Renal cortical epithelial cell (primary cell): ENCODE measurements at regions not wholly inside any gene's neighbourhood (a gene's known extent, or its start where the extent isn't known, plus 50 kb on each side); places are given as distances from the start of the nearest gene placed in this dataset.

Source experiments
- DNase-seq: peaks from one replicate; pipeline ENCODE4 v3.0.0-alpha.2; 2011; ENCODE audit warnings: low read depth

DNA sequence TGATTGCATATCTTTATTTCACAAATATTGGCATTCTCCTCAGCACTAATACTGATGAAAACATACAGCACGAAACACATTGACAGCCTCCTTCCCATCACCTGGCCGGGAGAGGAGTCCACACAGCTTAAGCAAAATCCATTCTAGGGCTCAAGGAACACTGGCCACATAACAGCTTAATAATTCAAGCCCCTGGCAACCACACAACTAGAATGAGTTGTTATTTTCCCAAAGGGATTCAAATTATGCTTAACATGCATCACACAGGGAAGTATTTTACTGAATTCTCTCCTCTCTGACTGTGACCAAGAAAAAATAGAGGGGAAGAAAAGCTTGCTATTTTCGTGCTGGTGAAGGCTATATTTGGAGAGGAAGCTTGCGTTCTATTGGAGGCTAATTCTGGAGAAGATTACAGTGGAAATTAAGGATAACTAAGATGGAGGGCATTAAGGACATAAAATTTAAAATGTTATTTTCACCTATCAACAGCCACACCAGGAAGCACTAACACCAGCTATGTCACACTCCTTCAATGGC, 198.5 kb downstream of the ADGRG6 start:
- no peak for DNase-seq

DNA sequence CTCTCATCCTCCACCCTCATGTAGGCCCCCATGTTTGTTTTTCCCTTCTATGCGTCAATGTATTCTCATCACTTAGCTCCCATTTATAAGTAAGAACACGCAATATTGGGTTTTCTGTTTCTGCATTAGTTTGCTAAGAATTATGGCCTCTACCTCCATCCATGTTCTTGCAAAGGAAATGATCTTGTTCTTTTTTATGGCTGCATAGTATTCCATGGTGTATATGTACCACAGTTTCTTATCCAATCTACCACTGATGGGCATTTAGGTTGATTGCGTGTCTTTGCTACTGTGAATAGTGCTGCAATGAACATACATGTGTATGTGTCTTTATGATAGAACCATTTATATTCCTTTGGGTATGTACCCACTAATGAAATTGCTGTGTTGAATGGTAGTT, 200.0 kb downstream of the ADGRG6 start:
- no peak for DNase-seq

DNA sequence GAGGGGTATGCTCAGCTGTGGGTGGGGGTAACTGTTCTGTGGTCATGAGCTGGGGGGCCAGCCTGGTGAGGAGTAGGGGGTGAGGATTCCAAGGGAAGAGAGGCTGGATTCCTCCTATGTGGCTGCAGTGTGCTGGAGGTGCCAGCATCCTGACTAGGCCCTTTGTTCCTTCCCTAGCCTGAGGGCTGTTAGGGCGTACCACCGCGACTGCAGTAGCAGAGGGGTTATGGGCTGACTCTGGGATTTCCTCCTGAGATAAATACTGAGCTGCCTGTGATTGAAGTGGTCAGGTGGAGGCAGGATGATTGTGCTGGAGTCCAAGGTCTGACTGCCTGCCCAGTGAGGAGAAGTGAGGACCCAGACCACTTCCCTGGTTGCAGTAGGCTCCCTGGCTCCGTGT, 205.3 kb downstream of the ADGRG6 start:
- no peak for DNase-seq

DNA sequence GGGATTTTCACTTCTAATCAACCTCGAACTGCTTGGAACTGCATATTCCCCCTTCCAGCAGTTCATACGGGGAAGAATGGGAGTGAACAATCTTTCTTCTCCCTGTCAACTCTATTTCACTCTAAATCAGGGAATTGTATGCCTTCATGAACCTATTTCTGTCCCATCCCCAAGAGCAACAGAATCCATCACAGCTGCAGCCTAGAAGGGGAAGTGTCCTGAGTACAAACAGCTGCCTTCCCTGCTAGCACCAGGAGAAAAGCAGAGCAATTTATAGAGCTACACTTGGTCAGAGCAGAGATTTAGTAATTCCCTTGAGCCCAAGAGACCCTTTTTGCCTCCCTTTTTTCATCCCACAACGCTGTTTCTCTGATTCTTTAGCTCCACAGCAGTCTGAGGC, 208.4 kb downstream of the ADGRG6 start:
- DNase-seq, result no peak

DNA sequence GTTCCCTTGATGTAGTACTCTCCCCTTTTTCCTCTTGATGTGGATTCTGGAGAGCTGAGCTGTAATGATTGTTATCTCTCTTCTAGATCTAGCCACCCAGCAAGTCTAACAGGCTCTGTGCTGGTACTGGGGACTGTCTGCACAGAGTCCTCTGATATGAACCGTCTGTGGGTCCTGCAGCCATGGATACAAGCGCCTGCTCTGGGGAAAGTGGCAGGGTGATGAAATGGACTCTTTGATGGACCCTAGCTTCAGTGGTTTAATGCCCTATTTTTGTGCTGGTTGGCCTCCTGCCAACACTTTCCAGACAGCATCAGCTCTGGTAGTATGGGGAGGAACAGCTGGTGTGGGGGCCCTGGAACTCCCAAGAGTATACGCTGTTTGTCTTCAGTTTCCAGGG, 216.3 kb downstream of the ADGRG6 start:
- peak; percentile 6 for DNase-seq

DNA sequence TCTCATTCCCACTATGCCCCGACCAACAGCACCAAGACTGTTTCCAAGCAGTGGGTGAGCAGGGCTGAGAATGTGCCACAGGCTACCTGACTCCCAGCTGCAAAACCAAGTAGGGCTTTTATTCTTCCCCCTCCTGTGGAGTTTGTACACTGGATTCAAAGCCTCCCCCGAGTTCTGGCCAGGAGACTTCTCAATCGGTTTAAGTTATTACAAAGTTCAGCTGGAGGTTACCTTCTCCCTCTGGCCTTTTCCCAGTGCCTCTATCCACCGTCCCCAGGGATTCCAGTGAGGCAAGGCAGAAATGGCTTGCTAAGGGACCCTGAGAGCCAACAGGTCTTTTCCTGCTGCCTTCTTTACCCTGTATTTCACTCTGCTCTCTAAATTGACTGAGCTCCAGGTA, 217.0 kb downstream of the ADGRG6 start:
- DNase-seq, result no peak

DNA sequence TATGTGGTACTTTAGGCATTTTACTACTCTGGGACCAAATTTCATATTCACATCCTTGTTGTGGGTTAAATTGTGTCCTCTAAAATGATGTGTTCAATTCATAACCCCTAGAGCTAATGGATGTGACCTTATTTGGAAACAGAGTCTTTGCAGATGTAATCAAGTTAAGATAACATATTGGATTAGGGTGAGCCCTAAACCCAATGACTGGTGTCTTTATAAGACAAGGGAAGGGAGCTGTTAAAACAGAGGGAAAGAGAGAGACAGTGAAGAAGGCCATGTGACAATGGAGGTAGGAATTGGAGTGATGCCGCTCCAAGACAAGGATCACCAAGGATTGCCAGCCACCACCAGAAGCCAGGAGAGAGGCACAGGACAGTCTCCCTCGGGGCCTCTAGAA, 220.0 kb downstream of the ADGRG6 start:
- DNase-seq, result no peak

DNA sequence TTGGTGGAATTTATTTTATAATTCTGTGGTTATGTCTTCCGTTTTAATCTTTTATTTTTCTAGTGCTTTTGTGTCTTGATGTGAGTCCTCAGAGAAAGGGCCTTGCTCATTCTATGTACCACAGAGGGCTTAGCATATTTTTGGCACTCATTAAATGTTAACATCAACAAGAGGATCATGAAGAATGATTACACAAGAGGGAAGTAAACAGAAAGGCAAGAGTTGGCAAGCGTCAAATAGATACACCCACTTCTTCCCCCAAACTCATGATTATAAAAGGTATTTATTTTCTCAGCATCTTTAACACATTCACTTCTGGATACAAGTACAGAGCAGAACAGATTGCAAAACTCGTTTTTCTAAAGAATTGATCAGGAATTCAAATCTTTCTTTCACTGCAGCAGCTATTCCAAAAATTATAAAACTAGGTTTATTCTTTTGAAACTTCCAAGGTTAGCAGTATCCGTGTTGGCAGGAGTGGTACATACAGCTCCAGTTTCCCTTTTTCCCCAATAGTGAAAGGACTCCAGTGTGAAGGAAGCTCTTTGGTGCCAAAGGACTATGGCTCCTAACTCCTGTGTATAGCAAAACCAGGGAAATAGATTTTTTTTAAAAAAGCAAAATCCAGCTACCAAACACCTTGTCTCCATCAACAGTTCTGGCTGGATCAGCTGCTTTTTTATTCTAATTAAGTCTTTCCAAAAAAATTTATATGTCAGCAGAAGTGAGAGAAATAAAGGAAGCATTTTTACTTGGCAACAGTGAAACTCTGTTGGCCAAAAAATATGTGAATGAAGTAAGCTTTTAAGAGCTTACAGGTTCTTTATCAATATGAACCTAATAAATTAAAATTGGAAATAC, 221.9 kb downstream of the ADGRG6 start:
- no peak for DNase-seq

DNA sequence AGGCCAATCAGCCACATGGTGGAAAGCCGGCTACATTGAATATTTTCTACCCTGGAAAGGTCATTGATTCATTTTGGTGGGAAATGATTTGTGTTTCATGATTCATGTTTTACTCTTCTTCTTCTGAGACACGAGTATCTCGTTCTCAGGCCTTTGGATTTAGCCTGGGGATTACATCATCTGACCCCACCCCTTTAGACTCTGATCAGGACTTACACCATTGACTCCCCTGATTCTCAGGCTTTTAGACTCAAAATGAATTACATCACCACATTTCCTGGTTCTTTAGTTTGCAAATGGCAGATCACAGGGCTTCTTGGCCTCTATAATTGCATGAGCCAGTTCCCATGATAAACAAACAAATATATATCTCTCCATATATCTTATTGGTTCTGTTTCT, 228.8 kb downstream of the ADGRG6 start:
- peak; percentile 65 for DNase-seq

DNA sequence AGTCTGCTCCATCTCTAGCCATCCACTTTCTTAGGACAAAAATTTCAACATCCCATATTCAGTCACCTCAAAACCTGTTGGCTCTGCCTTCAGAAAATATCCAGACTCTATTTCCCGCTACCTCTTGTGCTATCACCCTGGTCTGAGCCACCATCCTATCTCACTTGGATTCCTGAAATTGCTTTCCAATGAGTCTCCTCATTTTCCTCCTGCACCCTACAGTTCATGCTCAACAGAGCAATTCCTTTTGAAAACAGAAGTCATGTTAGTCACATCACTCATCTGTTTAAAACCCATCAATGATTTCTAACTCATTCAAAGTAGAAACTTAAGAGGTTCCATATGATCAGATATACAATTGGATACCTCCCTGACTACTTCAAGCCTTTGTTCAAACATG, 229.9 kb downstream of the ADGRG6 start:
- peak; percentile 96 for DNase-seq

DNA sequence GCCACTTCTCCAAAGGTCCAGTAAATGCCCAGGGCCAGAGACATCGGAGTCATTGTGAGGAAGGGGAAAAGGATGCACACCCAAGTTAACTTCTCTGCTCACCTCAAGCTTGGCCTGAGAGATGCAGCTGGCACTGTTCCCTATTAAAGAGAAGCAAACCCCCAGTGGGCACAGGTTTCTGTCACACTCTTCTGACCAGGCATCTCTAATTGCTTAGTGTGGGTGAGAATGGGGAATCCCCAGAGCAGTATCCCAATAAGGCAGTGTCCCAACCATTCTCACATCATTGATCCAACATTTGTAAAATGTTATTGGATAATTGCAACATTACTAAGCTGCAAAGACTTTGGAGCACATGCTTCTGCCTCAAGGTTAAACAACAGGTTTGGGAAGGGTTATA, 232.3 kb downstream of the ADGRG6 start:
- DNase-seq, result peak; percentile 15

DNA sequence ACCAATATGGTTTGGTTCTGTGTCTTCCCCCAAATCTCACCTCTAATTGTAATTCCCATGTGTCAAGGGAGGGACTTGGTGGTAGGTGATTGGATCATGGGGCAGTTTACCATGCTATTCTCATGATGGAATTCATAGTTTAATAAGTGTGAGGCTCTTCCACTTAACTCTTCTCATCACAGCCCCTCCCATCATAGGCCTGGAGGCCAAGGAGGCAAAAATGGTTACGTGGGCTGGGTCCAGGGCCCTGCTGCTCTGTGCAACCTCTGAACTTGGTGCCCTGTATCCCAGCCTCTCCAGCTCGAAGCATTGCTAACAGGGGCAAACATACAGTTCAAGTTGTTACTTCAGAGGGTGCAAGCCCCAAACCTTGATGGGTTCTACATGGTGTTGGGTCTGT, 232.7 kb downstream of the ADGRG6 start:
- no peak for DNase-seq

DNA sequence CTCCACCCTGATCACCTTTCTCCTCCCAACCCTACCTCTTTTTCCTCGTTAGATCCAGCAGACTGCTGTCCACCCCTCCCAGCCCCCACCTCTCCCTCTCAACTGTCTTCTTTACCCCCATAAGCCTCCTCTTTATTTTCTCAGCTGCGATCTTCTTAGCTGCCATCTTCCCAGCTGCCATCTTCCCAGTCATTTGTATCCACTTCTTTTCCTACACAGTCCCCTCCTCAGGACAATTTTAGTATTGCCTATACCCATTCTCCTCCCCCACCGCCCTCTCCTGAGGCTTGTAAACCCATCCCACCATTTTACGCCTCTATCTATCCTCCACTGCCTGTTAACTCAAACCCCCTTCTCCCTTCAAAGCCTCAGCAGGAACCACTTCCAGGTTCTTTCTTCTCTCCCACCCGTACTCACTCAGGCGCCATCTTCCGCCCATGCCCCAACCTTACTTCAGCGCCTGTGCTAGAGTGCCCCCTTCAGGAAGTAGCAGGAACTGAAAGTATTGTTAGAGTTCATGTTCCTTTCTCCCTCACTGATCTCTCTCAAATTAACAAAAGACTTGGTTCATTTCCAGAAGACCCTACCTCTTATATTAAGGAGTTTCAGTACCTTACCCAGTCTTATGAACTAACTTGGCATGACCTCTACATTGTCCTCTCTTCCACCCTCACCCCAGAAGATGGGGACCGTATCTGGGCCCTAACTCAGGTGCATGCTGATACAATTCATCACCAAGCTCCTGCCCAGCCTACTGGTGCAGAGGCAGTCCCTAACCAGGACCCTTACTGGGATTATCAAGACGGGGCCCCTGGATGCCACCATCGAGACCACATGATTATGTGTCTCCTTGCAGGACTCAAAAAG, 236.0 kb downstream of the ADGRG6 start:
- DNase-seq, result peak; percentile 8

DNA sequence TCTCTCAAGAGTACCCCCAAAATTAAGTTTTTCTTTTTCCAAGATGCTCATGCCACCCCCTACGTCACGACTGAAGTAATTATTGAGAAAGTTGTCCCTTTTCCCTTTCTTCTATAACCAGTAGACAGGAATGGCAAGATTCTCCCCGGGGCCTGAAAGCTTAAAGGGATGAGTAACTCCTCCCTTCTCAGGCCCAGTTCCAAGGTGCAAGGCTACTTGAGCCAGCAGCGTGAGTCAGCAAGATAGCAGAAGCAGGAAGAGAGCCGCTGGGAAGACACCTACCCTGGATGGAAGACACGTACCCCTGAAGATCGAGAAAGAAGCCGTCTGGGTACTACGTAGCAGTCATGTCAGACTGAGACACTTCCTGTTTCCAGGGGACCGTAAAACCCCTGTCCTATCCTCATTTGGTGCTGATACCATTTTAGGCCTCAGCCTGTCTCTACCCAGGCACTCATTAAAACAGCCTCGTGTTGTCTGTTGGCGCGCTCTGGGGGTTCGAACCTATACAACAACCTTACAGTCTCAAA, 241.0 kb downstream of the ADGRG6 start:
- DNase-seq, result peak; percentile 61

DNA sequence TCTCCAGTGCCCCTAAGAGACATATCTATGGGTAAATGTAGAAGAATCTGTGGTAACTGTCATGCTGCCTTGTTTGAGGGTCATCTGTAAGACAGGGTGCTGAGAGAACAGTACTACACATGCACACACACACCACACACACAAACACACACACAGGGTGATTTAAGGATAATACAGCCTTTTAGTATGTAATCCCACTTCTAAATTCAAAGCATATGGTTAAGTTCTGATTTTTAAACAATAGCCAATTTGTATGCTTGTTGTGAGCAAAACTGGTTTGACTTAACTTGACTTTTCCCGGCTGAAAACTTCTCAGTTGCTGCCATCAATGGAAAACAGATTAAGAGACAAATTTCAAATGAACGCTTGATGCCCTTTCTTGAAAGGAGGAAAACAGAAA, 241.8 kb downstream of the ADGRG6 start:
- no peak for DNase-seq

DNA sequence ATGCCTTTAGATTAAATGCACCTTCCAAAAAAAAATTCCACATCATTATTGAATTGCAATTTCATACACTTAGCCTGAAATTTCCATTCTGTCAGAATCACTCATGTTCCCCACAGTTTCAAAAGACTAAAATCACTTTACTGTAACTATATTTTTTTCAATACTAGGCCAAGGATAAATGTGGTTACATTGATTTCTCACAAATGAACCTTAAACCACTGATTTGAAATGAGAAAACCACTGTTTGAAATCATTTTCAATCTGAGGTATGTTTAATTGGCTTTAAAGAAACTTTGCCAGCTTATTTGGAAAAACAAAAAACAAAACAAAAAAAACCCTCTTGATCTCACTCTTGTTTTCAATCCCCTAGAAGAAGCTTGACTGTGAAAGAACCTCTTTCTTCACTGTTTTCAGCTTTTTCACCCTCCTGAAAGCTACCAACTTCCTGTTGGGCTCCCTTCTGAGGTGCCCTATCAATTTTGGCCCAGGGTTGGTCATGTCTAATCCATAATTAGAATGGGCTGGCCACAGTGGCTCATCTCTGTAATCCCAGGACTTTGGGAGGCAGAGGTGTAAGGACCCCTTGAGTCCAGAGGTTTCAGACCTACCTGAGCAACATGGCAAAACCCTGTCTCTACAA, 242.5 kb downstream of the ADGRG6 start:
- DNase-seq, result no peak

DNA sequence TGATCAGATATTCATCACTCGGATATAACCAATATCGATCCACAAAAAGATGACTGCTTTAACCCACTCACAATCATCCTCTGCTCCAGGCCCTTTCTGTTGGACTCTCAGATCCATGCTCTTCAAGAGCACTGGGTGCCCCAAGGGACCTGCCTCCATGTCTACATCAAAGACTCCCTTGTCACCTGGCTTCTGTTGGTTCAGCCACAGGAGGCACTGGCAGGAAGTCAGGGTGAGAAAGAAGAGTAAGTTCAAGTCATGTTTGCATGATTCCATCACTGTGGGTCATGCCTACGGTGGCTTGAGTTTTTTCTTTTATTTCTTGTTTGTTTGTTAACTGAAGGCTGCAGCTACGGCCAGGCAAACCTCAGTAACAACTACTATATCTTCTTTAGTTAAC, 243.3 kb downstream of the ADGRG6 start:
- DNase-seq, result no peak

DNA sequence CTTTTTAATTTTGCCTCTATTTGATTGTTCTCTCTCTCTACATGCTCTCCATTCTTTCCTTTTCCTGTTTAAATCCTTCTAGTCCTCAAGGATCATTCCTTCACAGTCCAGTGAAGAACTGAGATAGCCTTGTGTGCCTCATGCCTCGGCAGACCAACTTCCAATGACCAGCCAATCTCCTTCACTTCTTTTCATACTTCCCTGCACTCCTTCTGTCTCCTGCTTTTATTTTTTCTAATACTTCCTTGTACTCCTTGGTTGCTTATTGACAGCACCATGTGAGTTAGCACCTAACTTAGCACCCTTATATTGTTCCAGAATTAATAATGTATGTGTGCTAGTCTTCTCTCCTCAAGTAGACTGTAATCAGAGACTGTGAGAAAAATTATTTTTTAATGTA, 246.8 kb downstream of the ADGRG6 start:
- DNase-seq, result peak; percentile 64

DNA sequence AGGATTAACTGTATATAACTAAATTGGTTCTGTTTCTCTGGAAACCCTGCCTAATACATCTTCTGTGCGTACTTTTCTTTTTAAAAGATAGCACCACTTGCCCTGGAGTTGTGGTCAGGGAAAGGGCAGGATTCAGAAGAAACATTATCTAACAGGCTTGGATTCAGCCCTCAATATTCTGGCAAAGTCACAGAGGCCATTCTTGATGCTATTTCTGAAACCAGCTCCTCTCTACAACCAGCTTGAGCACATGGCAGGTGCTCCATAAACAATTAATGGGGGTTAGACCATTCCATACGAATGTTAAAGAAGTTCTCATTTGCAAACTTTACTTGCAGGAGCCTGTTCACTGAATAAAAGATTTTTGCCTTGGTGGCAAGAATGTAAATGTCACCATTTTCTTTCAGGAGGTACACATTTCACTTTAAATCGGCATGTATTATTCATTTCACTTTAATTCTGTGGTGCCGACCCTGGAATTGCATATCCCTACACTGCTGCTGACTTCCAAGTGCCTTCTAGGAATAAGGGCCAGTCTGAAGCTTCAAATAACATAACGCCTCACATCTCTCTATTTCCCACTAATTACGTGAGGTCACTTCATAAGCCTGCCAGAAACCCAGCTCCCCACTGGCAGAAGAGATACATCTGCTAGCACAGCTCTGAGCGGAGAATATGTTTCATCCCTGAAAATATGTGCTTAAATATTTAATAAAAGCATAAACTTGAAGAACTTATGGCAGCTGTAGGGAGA, 248.7 kb downstream of the ADGRG6 start:
- no peak for DNase-seq

DNA sequence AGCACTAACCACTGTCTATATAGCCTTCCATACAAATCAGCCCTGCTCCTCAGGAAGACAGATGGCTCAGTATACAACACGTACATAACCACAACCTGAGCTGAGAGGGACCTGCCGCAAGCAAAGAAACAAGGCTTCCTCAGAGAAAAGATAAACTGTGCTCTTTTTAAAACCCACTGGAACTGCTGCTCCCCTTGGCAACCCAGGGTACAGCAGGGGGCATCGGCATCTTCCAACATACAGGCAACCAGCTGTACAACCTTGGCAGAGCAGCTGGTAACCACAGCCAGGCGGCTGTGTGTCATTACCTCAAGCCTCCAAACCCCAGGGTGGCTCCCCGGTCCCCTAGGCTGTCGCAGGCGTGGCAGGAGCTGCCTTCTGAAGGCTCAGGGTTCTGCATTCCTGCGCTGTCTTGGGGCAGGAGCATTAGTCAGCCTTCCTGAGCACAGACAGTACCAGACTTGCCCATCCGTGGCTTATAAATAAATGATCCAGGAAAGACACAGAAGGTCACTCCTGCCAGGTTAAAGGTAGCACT, 249.5 kb downstream of the ADGRG6 start:
- DNase-seq, result peak; percentile 83

DNA sequence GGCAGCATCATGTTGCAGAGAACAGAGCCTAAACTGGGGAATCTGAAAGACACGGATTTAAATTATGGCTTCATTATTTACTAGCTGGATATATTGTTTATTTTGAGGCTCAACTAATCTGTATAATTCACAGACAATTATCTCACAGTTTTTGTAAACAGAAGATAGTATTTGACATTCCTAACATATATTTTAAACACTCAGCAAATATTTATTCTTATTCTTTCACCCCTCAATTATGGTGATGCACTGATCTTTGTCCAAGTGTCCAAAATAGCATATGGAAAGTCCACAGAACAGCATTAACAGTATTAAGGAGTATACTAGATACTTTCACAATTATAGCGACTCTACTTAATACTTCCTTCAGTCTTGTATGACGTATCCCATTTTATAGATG, 257.0 kb downstream of the ADGRG6 start:
- no peak for DNase-seq
